SU-DHL-6 (cell line): ENCODE measurements at regions not wholly inside any gene's neighbourhood (a gene's known extent, or its start where the extent isn't known, plus 50 kb on each side); places are given as distances from the start of the nearest gene placed in this dataset.

Experiments used
- CTCF ChIP-seq: fragments of 200-600 bp; sonication (generic); IDR thresholded peaks from one replicate; pipeline ENCODE4 v1.5.1; 2017; ENCODE audit warnings: antibody characterized with exemption, mild to moderate bottlenecking, low read length, moderate library complexity; ENCODE audit not compliant: insufficient read depth, poor library complexity, severe bottlenecking
- EZH2phosphoT487 ChIP-seq: fragments of 200-600 bp; sonication (generic), shearing (Covaris generic); conservative IDR thresholded peaks from 2 replicates; pipeline ENCODE4 v1.6.1; 2018; ENCODE audit warnings: mild to moderate bottlenecking, antibody characterized with exemption, low read length, moderate library complexity, mixed read lengths

- no peak for TF ChIP-seq CTCF
- TF ChIP-seq EZH2phosphoT487: no peak
These were observed 632.6 kb upstream of the COX7C start for GRCh38 chr5:85985167-85985566.
